Loucy (cell line): ENCODE measurements at regions not wholly inside any gene's neighbourhood (a gene's known extent, or its start where the extent isn't known, plus 50 kb on each side); places are given as distances from the start of the nearest gene placed in this dataset.

Experiments
- EZH2phosphoT487 ChIP-seq: fragments of 200-600 bp; IDR thresholded peaks from 2 replicates; pipeline ENCODE4 v1.6.1; 2018; ENCODE audit warnings: antibody characterized with exemption, mild to moderate bottlenecking, moderate library complexity, borderline replicate concordance
- TF ChIP-seq, protein P1 (sequence below): fragments of 200-600 bp; sonication (generic); conservative IDR thresholded peaks from 2 replicates; pipeline ENCODE4 v1.5.1; 2014; ENCODE audit warnings: mild to moderate bottlenecking, antibody characterized with exemption, low read length

DNA sequence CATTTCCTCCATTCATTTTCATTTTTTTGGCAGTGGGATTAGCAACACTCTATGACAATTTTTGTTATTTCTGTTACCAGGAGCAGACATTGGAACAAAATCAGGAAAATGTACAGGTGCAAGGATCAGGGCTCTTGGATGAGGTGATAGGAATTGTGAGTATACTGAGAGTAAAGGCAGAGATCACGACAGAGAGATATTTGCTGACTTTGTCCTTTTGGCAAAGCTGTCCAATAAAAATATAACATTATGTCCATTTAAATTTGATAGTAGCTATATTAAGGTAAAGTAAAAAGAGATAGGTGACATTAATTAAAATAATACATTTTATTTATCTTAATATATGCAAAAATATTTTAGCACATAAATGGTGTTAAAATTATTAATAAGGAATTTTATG lies 373.1 kb upstream of the GNPDA2 start:
- TF ChIP-seq, protein P1, sequence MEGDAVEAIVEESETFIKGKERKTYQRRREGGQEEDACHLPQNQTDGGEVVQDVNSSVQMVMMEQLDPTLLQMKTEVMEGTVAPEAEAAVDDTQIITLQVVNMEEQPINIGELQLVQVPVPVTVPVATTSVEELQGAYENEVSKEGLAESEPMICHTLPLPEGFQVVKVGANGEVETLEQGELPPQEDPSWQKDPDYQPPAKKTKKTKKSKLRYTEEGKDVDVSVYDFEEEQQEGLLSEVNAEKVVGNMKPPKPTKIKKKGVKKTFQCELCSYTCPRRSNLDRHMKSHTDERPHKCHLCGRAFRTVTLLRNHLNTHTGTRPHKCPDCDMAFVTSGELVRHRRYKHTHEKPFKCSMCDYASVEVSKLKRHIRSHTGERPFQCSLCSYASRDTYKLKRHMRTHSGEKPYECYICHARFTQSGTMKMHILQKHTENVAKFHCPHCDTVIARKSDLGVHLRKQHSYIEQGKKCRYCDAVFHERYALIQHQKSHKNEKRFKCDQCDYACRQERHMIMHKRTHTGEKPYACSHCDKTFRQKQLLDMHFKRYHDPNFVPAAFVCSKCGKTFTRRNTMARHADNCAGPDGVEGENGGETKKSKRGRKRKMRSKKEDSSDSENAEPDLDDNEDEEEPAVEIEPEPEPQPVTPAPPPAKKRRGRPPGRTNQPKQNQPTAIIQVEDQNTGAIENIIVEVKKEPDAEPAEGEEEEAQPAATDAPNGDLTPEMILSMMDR: no peak
- no peak for TF ChIP-seq EZH2phosphoT487
